Neural progenitor cell (in vitro differentiated cells): ENCODE measurements at regions not wholly inside any gene's neighbourhood (a gene's known extent, or its start where the extent isn't known, plus 50 kb on each side); places are given as distances from the start of the nearest gene placed in this dataset.

Source experiments
- CTCF ChIP-seq: fragments of 200-600 bp; sonication (generic); IDR thresholded peaks from 2 replicates; pipeline ENCODE4 v1.5.1; 2017; ENCODE audit warnings: antibody characterized with exemption, mild to moderate bottlenecking
- EZH2phosphoT487 ChIP-seq: fragments of 200-600 bp; sonication (generic); IDR thresholded peaks from 2 replicates; pipeline ENCODE4 v1.6.1; 2017; ENCODE audit warnings: antibody characterized with exemption

GRCh38 chr5:138661291-138661960 lies 86.2 kb upstream of the HSPA9 start:
- no peak for TF ChIP-seq CTCF
- TF ChIP-seq EZH2phosphoT487: no peak
